H4 (cell line): ENCODE measurements at regions not wholly inside any gene's neighbourhood (a gene's known extent, or its start where the extent isn't known, plus 50 kb on each side); places are given as distances from the start of the nearest gene placed in this dataset.
"Not testable (repeated sequence)": the region's sequence is repeated elsewhere in the genome, so short reads cannot be mapped to it uniquely, and the experiment has no call there.

Experiments used
- DNase-seq: peaks from one replicate; pipeline ENCODE4 v3.0.0-alpha.2; 2015; ENCODE audit warnings: low spot score

DNA sequence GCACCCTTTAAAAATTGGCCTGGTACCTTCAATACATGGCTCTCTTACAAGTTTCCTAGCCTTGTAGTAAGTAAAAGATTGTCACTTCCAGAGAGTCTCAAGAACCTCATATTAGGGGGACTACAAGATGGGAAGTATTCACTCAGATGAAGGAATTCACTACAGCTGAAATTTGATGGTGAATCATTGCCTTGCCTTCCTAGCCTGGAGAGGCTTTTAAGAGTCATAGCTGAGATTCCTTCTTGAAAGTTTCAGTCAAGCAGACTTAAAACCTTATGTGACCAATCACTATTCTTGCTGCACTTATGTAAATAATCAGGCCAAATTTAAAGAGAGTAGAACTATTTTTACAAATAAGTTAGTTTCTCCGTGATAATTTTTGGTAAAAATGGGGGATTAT lies 451.6 kb downstream of the TRHDE start:
- DNase-seq = no peak

- no peak for DNase-seq
Measured at GRCh38 chr12:72729451-72730010, 457.4 kb downstream of the TRHDE start.

DNA sequence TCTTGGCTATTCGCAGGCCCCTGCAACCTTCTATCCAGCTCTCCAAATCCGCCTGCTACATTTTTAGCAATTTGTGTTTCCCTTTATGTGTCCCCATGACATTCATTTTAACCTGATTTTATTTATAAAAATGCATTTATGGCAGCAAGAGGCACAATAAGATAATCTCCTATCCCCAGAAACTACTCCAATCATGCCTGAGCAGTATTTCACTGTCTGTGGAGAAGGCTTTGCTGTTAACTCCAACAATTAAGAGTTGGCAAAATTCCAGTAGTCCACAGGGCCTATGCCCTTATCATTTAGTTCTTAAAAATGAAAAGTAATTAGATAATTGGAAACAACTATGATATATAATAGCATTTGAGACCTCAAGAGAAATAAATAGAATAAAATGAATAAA lies 462.4 kb downstream of the TRHDE start:
- DNase-seq = no peak

GRCh38 chr12:72738811-72739210 lies 466.6 kb downstream of the TRHDE start:
- no peak for DNase-seq

DNA sequence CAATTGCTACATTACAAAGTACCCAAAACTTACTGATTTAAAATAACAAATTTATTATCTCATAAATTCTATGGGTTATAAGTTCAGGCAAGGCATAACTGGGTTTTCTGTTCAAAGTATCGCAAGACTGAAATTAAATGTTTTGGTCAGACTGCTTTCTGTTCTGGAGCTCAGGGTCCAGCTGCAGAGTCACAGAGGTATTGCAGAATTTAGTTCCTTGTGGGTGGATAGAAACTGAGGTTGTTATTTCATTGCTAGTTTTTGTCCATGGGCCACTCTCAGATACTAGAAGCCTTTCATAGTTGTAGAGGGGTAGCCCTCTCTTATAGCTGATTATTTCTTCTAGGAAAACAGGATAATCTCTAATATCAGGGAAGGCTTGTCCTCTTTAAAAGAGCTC lies 467.9 kb downstream of the TRHDE start:
- no peak for DNase-seq

DNA sequence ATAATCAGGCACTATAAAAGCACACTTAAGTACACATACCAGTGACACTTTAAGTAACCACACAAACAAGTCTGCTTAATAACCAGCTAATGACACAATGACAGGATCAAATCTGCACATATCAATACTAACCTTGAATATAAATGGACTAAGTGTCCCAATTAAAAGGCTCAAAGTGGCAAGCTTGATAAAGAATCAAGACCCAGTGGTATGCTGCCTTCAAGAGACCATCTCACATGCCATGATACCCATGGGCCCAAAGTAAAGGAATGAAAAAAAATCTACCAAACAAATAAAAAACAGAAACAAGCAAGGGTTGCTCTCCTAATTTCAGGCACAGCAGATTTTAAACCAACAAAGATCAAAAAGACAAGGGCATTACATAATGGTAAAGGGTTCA lies 470.4 kb downstream of the TRHDE start:
- DNase-seq = no peak

DNA sequence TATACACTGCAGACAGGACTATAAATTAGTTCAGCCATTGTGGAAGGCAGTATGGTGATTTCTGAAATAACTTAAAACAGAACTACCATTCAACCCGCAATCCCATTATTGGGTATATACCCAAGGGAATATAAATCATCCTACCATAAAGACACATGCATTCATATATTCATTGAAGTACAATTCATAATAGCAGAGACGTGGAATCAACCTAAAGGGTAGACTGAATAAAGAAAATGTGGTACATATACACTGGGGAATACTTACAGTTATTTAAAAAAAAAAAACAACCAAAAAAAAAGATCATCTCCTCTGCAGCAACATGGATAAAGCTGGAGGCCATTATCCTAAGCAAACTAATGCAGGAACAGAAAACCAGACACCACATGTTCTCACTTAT lies 473.9 kb downstream of the TRHDE start:
- DNase-seq = no peak

DNA sequence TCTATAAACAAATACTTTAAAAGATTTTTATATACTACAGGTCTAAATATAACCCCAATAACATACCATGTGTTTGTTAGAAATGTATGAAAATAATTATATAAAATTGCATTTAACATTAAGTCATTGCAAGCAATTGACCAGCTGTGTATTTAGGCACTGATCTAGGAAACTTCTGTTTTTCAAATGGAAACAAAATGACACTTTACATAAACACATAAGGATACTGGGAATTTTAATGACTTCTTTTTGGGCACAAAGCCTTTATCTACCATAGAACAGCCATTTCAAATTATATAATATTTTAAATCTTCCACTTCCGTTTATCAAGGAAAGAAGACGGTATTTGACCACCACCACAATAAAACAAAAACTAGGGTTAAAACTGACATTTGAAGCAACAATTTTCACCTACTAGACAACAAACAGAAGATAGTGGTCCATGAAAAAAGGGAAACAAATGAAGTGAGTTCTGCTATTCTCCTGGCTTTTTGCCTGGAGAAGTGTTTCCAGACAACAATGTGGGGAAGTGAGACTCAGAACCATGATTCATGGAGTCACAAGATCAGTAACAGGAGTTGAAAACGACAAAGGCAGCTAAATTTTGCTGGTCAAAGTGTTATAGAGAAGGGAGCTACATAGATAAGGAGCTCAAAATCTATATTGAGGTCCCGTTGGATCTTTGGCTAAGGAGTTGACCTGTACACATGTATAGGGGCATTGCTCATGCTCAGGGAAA lies 475.1 kb downstream of the TRHDE start:
- DNase-seq = no peak

DNA sequence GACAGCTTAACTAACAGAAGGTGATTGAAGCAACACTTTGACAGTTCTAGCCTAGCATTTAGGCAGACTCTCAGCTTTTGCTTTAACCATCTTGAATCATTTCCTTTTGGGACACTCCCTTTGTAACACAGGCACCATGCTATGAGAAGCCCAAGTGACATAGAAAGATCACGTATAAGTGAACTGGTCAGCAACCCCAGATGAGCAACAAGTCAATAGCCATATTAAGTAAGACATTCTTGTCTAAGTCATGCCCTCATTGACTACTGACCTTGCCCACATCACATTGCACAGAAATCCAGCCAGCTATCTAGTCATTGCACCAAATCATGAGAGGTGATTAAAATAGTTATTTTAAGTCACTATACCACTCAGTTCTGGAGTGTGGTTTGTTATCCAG lies 476.8 kb downstream of the TRHDE start:
- no peak for DNase-seq

DNA sequence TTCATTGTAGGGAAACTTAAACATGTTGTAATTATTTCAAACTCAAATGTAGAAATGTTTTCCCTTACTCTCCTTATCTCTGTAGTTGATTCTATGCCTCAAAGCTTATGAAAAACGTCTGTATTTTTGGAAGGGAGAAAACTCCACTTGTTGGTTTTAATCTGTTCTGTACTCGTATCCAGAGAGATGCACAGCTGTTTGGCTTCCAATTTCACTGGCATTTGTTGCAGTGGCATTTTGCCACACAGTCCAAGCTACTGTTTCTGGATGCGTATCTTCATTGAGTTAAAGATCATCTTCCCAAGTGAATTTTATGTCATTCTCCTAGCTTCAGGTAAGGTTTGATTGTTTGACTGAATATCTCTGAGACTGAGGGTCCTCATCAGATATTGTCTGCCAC lies 481.4 kb downstream of the TRHDE start:
- DNase-seq = no peak

DNA sequence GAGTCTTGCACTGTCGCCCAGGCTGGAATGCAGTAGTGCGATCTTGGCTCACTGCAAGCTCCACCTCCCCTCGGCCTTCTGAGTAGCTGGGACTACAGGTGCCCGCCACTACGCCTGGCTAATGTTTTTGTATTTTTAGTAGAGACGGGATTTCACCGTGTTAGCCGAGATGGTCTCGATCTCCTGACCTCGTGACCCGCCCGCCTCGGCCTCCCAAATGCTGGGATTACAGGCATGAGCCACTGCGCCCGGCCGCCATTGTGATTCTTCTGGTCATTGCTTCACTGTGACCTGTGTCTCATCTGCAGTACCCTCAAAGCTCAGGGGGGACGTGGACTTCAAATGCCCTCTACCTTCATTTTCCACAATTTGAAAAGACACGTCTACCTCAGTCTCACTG lies 481.9 kb downstream of the TRHDE start:
- not testable (repeated sequence) for DNase-seq

- no peak for DNase-seq
Measured at GRCh38 chr12:72766517-72766916, 494.3 kb downstream of the TRHDE start.

- DNase-seq = no peak
Measured at GRCh38 chr12:72774023-72774422, 501.9 kb downstream of the TRHDE start.

GRCh38 chr12:72777806-72778205 lies 505.6 kb downstream of the TRHDE start:
- DNase-seq = no peak

DNA sequence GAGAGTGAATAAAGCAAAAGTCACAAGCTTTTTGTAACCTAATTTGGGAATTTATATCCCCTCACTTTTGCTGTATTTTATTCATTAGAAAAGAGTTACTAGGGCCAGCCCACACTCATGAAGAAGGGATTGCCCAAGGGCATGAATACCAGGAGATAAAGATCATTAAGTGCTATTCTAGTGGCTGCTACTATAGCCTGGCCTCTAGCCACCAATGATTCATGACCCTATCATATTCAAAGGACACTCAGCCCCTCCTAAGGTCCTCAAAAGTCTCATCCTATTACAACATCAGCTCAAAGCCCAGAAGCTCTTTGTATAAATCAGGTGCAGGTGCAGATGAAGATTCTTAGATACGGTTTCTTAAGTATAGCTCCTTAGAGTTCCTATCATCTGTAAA lies 518.1 kb downstream of the TRHDE start:
- no peak for DNase-seq

DNA sequence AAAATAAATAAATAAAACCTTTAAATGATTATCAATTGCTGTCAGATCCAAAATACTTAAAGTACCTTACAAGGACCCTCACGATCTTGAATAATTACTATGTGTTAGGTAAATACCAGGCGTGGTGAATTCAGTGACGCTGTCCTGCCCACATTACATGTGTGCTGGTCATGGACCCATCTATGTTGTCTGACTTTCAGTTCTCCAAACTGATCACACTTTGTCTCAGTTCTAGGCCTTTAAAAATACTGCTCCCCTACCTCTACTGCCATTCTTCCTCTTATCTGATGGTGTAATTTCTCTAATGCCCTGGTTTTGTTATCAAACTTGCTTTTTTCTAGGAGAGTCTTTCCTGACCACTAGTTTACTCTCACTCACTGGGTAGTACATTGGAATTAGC lies 520.7 kb downstream of the TRHDE start:
- DNase-seq = no peak

GRCh38 chr12:72793796-72794195 lies 521.6 kb downstream of the TRHDE start:
- DNase-seq = no peak

- no peak for DNase-seq
Measured at GRCh38 chr12:72815421-72815820, 543.3 kb downstream of the TRHDE start.

- no peak for DNase-seq
Measured at GRCh38 chr12:72828662-72829324, 556.6 kb downstream of the TRHDE start.

DNA sequence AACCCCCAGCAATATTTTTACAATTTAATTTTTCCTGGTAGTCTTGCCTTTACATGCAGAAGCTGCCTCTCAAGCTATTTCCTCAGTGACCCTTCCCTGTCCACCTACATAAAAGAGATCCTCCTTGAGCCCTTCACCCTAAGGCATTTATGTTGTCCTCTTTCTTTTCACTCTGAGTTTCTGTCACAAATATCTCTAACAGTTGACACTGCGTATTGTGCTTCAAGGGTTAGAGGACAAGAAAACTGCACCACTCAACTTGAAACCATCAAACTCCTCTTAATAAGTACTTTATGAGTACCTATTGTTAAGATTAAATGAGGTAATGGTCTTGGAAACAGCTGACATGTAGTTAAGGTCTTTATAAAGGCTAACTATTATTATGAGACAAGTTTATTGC lies 557.7 kb downstream of the TRHDE start:
- no peak for DNase-seq

GRCh38 chr12:72832024-72832423 lies 559.9 kb downstream of the TRHDE start:
- no peak for DNase-seq

GRCh38 chr12:72836194-72836593 lies 564.0 kb downstream of the TRHDE start:
- no peak for DNase-seq

DNA sequence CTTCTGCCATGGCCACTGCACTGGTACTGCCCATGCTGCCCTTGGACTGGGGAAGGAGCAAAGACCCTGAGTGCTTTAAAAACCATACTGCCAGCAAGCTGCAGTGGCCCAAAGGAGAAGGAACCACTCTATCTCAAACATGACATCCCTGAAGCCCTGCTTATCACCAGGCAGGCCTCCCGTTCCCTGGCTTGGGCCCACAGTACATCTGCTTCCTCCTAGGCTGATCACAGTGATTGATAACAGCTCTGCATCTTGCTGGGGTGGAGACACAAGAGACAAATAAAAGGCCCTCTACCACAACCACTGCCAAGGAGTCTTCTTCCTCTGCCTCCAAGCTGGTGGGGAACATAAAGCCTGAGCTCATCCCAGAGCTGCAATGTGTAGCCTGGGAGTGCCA lies 567.5 kb downstream of the TRHDE start:
- no peak for DNase-seq
